GM18519 (cell line): ENCODE measurements at regions not wholly inside any gene's neighbourhood (a gene's known extent, or its start where the extent isn't known, plus 50 kb on each side); places are given as distances from the start of the nearest gene placed in this dataset.

ENCODE experiments used
- ATAC-seq: cut with Tn5 transposase; IDR thresholded peaks from one replicate; pipeline ENCODE4 v1.9.1; 2021; ENCODE audit warnings: mild to moderate bottlenecking, moderate library complexity; ENCODE audit not compliant: unreplicated experiment, low FRiP score

- no peak for ATAC-seq
These were observed 396.1 kb upstream of the MPDZ start for GRCh38 chr9:13675638-13676000.

GRCh38 chr9:13674926-13675637 is 395.6 kb upstream of the MPDZ start:
- no peak for ATAC-seq

GRCh38 chr9:13673348-13673747 is 393.9 kb upstream of the MPDZ start:
- ATAC-seq = no peak

GRCh38 chr9:13665418-13666066 is 386.1 kb upstream of the MPDZ start:
- no peak for ATAC-seq

- ATAC-seq = peak; percentile 69
These were observed 381.5 kb upstream of the MPDZ start for GRCh38 chr9:13661014-13661413.

- ATAC-seq = no peak
These were observed 372.6 kb upstream of the MPDZ start for GRCh38 chr9:13651969-13652663.

GRCh38 chr9:13651526-13651925 is 372.0 kb upstream of the MPDZ start:
- ATAC-seq = no peak

GRCh38 chr9:13648676-13649075 is 369.2 kb upstream of the MPDZ start:
- ATAC-seq = no peak

GRCh38 chr9:13648068-13648467 is 368.6 kb upstream of the MPDZ start:
- ATAC-seq = no peak

GRCh38 chr9:13646500-13647021 is 367.1 kb upstream of the MPDZ start:
- ATAC-seq = no peak

GRCh38 chr9:13645557-13645956 is 366.1 kb upstream of the MPDZ start:
- no peak for ATAC-seq

GRCh38 chr9:13644675-13645074 is 365.2 kb upstream of the MPDZ start:
- ATAC-seq = no peak

GRCh38 chr9:13642646-13643045 is 363.2 kb upstream of the MPDZ start:
- no peak for ATAC-seq

- no peak for ATAC-seq
These were observed 349.6 kb upstream of the MPDZ start for GRCh38 chr9:13629067-13629466.

- no peak for ATAC-seq
These were observed 349.0 kb upstream of the MPDZ start for GRCh38 chr9:13628526-13628925.

GRCh38 chr9:13627502-13627901 is 348.0 kb upstream of the MPDZ start:
- ATAC-seq = no peak

- ATAC-seq = no peak
These were observed 347.6 kb upstream of the MPDZ start for GRCh38 chr9:13627071-13627470.

- no peak for ATAC-seq
These were observed 347.1 kb upstream of the MPDZ start for GRCh38 chr9:13626601-13627000.

GRCh38 chr9:13621872-13622564 is 342.5 kb upstream of the MPDZ start:
- no peak for ATAC-seq

GRCh38 chr9:13616491-13617035 is 337.1 kb upstream of the MPDZ start:
- no peak for ATAC-seq
